SHP77 (cell line): ENCODE measurements at regions not wholly inside any gene's neighbourhood (a gene's known extent, or its start where the extent isn't known, plus 50 kb on each side); places are given as distances from the start of the nearest gene placed in this dataset.
"Not testable (repeated sequence)": the region's sequence is repeated elsewhere in the genome, so short reads cannot be mapped to it uniquely, and the experiment has no call there.

ENCODE experiments used
- DNase-seq, 2 experiments: peaks; one replicate each; lab custom pipeline; 2025; lab: John Stamatoyannopoulos, UW

DNA sequence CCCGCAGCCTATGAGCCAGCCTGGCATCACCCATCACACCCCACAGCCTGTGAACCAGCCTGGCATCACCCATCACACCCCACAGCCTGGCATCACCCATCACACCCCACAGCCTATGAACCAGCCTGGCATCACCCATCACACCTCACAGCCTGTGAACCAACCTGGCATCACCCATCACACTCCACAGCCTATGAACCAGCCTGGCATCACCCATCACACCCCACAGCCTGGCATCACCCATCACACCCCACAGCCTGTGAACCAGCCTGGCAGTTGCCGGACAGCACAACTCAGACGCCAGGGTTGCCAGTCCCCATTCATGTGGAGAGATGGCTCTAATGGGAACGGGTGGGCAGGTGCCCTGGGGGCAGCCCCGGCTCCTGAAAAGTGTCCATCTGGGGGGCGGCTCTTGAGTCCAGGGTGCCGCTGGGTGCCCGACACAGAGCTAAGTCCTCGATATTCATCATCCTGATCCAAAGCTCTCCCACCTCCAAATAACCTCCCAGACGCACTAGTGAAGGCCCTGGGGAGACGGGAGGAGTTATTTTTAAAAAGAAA, 116.9 kb upstream of the AFDN start:
- not testable (repeated sequence) for DNase-seq

DNA sequence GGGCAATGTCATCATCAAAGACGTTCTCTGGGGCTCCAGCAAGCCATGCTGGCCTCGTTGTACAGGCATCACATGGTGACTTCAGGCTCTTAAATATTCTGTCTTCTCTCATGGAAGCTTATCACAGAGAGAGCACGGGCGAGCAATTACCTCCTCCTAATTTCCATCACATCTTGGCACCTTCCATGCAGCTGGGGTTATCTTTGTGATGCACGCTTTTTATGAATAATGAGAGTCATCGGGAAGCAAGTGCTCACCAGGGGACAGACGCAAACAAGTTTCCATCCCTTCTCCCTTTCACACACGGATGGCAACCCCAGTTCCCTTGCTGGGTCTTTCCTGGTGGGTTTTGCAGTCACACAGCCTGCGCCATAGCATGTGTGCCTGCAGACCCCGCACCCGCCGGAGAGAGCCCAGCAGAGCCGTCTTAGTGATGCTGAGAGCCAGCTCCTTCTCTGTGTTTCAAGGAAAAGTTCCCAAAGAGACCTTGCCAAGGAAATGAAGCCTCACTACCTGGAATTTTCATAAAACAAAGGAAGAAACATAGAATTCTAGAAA, 116.3 kb upstream of the AFDN start:
- no peak for DNase-seq

DNA sequence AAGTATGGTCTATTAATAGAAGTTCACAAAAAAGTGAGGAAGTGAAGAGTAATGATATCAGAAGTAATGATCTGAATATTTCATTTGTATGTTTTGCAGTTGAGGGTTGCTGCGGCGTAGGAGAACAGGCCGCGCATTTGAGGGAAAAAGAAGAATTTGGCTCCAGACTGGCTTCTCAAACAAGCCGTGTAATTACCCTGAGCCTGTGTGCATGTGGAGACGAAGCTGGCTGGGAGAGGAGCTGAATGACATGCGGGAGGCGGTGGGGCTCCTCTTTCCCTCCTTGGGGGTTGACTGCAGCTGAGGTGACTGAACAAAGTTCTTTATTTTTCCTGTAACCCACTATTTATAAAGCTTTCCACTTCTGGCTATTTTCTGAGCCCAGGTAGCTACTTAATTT, 115.5 kb upstream of the AFDN start:
- no peak for DNase-seq

GRCh38 chr6:167711768-167712730, 114.7 kb upstream of the AFDN start:
- DNase-seq: no peak

- DNase-seq: no peak
Observed at GRCh38 chr6:167712731-167713475, 113.8 kb upstream of the AFDN start.

DNA sequence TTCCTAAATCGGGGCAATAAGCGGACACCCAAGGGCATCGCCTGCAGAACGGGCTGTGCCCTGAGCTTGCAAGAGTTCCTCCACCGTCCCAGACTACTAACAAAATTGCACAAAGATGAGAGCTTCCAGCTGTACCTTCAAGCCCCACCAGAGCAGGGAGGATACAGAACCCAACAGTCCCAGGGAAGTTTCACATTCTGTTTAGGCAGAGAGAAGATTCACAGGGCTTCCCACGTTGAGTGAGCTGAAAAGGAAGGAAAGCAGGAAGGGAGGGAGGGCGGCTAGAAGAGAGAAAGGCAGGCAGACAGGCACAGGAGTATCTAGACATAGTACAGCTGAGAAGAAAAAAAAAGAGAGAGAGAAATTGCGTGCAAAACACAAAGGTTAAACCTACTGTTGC, 112.6 kb upstream of the AFDN start:
- DNase-seq: no peak

- no peak for DNase-seq
Observed at GRCh38 chr6:167717455-167717854, 109.3 kb upstream of the AFDN start.

- no peak for DNase-seq
Observed at GRCh38 chr6:167717867-167718266, 108.8 kb upstream of the AFDN start.

DNA sequence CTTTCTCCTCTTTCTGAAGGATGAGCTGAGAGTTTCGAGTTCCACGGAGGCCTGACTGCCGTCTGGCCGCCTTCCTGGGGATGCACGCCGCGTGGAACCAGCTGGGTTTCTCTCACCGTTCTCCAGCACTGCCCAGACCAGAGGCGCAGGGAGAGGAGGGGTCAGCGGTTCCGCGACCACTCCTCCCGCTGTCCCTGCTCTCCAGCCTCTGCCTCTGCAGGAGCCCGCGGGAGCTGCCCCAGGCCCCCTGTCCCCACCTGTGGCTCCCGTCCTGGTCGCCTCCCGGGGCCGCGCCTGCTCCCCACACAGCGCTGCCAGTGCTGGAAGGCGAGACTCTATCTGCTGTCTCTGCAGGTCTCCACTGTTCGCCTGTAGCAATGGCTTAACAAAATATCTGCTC, 106.8 kb upstream of the AFDN start:
- DNase-seq: no peak

GRCh38 chr6:167720456-167721285, 106.0 kb upstream of the AFDN start:
- DNase-seq: no peak

DNA sequence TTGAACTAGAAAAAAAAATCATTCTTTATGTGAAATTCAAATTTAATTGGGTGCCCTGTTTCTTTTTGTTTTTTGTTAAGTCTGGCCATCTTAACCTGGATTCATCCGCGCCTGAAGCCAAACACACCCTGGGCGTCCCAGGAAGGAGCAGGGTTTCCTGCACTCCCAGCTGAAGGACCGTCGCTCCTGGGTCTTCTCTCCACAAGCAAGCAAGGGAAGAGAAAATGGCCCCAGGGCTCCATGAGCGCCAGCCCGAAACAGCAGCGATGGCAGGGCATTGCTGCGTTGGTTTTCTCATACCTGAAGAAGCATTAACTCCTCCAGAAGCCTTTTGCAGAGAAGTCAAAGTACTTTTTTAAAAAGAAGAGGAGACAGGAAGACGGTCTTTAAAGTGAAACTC, 105.4 kb upstream of the AFDN start:
- DNase-seq: no peak

GRCh38 chr6:167722634-167723309, 103.9 kb upstream of the AFDN start:
- DNase-seq: no peak

DNA sequence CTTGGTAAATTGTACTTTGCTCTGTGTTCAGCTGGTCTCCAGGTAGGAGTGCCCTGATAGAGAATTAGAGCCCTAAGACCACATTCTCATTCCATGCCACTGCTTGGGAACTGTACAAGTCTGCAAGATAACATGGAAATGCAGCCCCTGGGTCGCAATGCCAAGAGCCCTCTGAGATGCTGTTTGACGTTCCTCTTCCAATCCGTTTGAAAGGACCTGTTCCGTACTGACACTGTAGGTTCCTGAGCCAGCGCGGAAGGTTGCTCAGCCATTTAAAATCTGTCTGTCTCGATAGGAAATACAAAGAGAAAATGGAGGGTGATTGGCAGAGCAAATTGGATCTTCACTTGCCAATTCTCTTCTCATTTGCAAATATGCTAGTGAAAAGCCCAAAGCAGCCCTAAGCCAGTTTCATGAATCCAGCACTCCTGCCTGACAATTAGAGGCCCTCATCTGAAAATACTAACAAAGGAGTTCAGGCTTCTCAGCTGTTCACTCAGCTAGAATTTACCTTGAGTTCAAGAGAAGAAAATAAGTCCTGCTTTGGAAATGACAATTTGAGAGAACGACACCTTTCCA, 100.6 kb upstream of the AFDN start:
- DNase-seq: no peak

DNA sequence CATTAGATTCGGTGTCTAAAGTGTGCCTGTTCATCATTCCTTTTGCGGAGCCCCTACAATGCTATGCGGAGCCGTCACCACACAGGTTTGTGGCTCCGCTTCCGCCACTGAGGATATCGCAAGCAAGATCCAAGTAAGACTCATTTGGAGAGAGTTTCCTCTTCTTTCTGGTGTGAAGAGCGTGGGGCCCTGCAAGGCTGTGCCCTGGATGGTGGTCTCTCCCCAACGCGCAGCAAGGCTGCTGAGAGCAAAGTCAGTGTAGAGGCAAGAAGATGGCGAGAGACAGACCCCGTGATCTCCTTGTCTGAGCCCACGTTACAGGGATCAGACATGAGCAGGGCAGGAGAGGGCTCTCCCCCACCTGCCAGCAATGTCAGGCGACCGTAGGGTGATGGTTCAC, 96.3 kb upstream of the AFDN start:
- no peak for DNase-seq

DNA sequence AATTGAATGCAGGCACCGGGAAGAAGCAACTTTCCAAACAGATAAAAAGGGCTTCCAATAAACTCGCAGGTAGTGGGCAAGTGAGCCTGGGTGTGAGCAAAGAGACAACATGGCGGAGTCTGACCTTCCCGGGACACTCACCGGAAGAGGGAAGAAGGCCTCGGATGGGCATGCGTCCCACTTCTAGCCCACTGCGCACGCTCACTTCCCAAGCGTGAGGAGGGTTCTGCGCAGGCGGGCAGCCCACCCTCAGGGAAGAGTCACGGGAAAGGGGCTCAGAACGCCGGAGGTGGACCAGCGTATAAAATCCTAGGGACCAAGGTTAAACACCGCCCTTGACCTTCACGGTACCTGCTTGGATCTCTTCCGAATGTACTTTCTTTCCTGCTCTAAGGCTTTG, 95.5 kb upstream of the AFDN start:
- no peak for DNase-seq

DNA sequence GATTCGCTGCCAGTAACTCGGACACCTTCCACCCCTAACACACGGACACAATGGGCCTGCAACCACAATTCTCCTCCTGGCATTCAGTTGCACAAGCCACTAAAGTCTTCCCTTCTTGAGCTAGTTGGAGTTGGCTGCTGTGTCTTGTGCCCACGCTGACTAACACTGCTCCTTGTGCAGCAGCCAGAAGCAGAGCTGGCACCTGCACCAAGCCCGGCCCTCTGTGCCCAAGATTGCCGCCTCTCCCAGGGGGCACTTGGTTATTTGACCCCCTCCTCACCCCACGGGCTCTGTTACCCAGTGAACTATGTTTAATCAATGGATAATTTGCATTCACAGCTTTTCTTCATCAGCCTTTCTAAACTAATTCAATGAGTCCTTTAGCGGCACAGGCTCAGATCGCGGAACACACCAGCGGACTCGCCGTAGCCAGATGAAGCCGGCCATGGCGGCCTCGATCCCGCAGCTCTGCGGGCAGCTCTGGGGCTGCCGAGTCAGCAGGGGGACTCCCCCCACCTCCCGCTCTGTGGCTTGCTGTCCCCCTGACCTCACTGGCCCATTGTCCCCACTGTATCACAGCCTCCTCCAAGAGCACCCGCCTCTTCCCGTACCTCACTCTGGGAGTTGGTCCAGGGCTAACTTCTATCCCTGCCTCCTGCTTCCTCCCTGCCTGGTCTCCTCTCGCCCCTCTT, 94.8 kb upstream of the AFDN start:
- DNase-seq: no peak

DNA sequence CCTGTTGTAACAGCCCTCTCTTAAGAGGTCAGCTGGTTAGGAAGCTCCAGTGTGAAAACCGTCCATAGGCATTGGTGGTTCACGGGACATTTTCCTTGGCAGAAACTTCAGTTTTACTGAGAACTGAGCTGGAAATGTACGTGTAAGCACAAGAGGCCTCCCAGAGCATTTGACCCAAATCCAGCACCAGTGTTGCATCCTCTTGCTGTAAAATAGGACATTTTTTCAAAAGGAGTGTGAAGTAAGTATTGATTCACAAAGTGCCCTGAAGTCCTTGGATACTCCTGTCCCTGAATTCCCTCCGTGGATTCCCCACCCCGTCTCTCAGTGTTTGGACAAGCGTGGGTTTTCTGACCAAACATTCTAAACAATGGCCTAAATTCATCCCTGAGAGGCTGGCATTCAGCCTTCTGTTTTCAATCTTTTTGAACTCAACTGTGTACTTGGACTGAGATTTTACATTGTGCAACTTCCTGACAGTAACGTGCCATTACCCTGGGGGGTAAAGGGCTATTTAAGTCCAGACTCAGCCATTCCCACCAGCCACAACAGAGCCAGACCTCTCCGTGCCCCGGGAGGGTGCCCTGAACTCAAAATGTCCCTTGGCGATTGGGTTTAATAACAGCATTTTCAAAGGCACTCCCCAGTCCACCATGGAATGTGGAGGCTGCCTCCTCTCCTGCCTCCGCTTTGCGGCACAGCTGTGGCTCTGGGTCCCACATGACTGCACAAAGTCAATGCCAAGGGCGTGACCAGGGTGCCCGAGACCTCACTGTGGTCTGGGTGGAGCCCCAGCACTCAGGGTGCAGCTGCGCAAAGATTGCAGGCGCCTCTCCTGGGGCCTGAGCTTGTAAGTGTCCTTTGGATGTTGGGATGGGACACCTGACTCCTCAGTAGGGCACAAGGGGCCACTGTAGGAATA, 92.7 kb upstream of the AFDN start:
- no peak for DNase-seq

GRCh38 chr6:167734662-167735083, 92.0 kb upstream of the AFDN start:
- DNase-seq: no peak
